GM18511 (cell line): ENCODE measurements at regions not wholly inside any gene's neighbourhood (a gene's known extent, or its start where the extent isn't known, plus 50 kb on each side); places are given as distances from the start of the nearest gene placed in this dataset.
"Not testable (repeated sequence)": the region's sequence is repeated elsewhere in the genome, so short reads cannot be mapped to it uniquely, and the experiment has no call there.

Source experiments
- ATAC-seq: cut with Tn5 transposase; IDR thresholded peaks from one replicate; pipeline ENCODE4 v1.9.1; 2021; ENCODE audit warnings: mild to moderate bottlenecking, moderate library complexity; ENCODE audit not compliant: unreplicated experiment

- ATAC-seq: no peak
Observed at GRCh38 chr13:70817576-70817975, 709.3 kb upstream of the KLHL1 start.

GRCh38 chr13:70816853-70817252 lies 708.6 kb upstream of the KLHL1 start:
- no peak for ATAC-seq

GRCh38 chr13:70814684-70815083 lies 706.4 kb upstream of the KLHL1 start:
- no peak for ATAC-seq

GRCh38 chr13:70812481-70812880 lies 704.2 kb upstream of the KLHL1 start:
- no peak for ATAC-seq

GRCh38 chr13:70809588-70809987 lies 701.3 kb upstream of the KLHL1 start:
- ATAC-seq: no peak

- no peak for ATAC-seq
Observed at GRCh38 chr13:70798385-70798784, 690.1 kb upstream of the KLHL1 start.

- no peak for ATAC-seq
Observed at GRCh38 chr13:70795484-70795883, 687.2 kb upstream of the KLHL1 start.

- no peak for ATAC-seq
Observed at GRCh38 chr13:70792121-70792520, 683.9 kb upstream of the KLHL1 start.

- no peak for ATAC-seq
Observed at GRCh38 chr13:70789751-70790150, 681.5 kb upstream of the KLHL1 start.

GRCh38 chr13:70788074-70788473 lies 679.8 kb upstream of the KLHL1 start:
- no peak for ATAC-seq

GRCh38 chr13:70784207-70784989 lies 676.1 kb upstream of the KLHL1 start:
- ATAC-seq: no peak

- ATAC-seq: no peak
Observed at GRCh38 chr13:70769817-70770216, 661.6 kb upstream of the KLHL1 start.

GRCh38 chr13:70758932-70759331 lies 650.7 kb upstream of the KLHL1 start:
- no peak for ATAC-seq

GRCh38 chr13:70756088-70756487 lies 647.8 kb upstream of the KLHL1 start:
- ATAC-seq: no peak

GRCh38 chr13:70755456-70755855 lies 647.2 kb upstream of the KLHL1 start:
- no peak for ATAC-seq

- no peak for ATAC-seq
Observed at GRCh38 chr13:70747262-70747661, 639.0 kb upstream of the KLHL1 start.

- not testable (repeated sequence) for ATAC-seq
Observed at GRCh38 chr13:70746469-70746868, 638.2 kb upstream of the KLHL1 start.

GRCh38 chr13:70736622-70737317 lies 628.5 kb upstream of the KLHL1 start:
- ATAC-seq: no peak

- ATAC-seq: no peak
Observed at GRCh38 chr13:70732611-70733010, 624.4 kb upstream of the KLHL1 start.

- no peak for ATAC-seq
Observed at GRCh38 chr13:70729369-70729768, 621.1 kb upstream of the KLHL1 start.

- ATAC-seq: no peak
Observed at GRCh38 chr13:70723732-70724131, 615.5 kb upstream of the KLHL1 start.

- no peak for ATAC-seq
Observed at GRCh38 chr13:70720386-70720785, 612.1 kb upstream of the KLHL1 start.
